PFSK-1 (cell line): ENCODE measurements at regions not wholly inside any gene's neighbourhood (a gene's known extent, or its start where the extent isn't known, plus 50 kb on each side); places are given as distances from the start of the nearest gene placed in this dataset.

Experiments used
- POLR2AphosphoS5 ChIP-seq: IDR thresholded peaks from 2 replicates; pipeline ENCODE4 v1.6.1; 2012; ENCODE audit warnings: low read depth, mild to moderate bottlenecking, control low read depth, low read length, moderate library complexity
- SIN3A ChIP-seq: IDR thresholded peaks from 2 replicates; pipeline ENCODE4 v1.6.1; 2012; ENCODE audit warnings: mild to moderate bottlenecking, low read length, moderate library complexity, borderline replicate concordance; ENCODE audit not compliant: insufficient read depth

DNA sequence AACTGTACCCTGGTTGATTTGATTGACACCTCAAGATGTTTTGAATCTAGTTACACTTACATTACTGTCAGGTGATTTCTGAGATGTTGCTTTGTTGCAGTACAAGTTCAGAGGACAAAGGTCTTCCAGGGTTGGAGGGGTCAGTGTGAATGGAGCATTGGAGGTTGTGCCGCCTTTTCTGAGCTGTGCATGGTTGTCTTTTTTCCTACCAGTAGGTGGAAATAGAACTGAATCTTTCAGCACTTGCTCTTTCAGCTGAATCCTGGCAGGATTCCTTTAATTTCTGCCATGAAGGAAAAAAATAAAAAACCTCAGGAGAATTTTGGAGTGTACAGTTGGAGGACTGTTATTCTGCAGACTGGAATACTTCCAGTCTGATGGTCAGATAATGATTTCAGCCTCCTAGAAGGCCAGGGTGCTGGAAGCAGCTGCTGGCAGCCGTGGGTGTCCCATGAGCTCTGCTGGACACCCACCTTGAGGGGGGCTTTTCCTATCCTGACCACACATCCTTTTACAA lies 82.7 kb downstream of the PLCE1 start:
- TF ChIP-seq POLR2AphosphoS5 (no peak), SIN3A (no peak)
